ENCODE measurements at regions not wholly inside any gene's neighbourhood (a gene's known extent, or its start where the extent isn't known, plus 50 kb on each side); places are given as distances from the start of the nearest gene placed in this dataset.

DNA sequence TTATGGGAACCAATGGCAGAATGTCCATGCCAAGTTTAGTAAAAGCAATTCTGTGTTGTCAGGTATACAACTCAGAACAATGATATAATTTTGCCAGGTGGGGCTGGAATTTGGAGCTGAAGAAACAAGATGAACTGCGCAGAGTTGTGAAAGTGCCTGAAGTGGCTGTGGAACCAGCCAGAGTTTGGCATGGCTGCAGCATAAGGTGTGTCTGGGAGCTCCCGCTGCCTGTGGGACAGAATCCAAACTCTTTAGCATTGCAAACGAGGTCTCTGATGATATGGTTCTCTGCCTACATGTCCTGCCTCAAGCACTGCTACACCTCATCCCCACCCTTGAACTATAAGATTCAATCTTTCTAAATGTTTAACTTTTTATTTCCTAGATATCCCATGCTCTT is 909.7 kb downstream of the EPHA4 start:
- H3K4me1 ChIP-seq (ENCODE audit: insufficient read depth, low read length): no peaks in the 10 kb centered on the region
- ATAC-seq (no peak), DNase-seq (no peak)
- H3K9me2 ChIP-seq (replicated peaks; ENCODE audit: low read length): 0 out of 2 replicates have a peak, but pooled peaks cover 2% of the 10 kb centered on the region
- no peaks in the 10 kb centered on the region for H3F3A ChIP-seq (ENCODE audit: low read length, unreplicated experiment)
- H3K4me3 ChIP-seq (ENCODE audit: low read length): no peak overlapping the region
- ChIA-PET CTCF (no interaction called here), POLR2A (ENCODE audit: unreplicated experiment) (no interaction called here)
- TF ChIP-seq EZH2phosphoT487 (IDR thresholded peaks at IDR 0.05; ENCODE audit: borderline replicate concordance, low read length) (no peak), EZH2 (IDR thresholded peaks at IDR 0.05; ENCODE audit: low read length, unreplicated experiment) (no peak)
- TF ChIP-seq, protein P1, sequence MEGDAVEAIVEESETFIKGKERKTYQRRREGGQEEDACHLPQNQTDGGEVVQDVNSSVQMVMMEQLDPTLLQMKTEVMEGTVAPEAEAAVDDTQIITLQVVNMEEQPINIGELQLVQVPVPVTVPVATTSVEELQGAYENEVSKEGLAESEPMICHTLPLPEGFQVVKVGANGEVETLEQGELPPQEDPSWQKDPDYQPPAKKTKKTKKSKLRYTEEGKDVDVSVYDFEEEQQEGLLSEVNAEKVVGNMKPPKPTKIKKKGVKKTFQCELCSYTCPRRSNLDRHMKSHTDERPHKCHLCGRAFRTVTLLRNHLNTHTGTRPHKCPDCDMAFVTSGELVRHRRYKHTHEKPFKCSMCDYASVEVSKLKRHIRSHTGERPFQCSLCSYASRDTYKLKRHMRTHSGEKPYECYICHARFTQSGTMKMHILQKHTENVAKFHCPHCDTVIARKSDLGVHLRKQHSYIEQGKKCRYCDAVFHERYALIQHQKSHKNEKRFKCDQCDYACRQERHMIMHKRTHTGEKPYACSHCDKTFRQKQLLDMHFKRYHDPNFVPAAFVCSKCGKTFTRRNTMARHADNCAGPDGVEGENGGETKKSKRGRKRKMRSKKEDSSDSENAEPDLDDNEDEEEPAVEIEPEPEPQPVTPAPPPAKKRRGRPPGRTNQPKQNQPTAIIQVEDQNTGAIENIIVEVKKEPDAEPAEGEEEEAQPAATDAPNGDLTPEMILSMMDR (conservative IDR thresholded peaks at IDR 0.05; ENCODE audit: low read depth, low read length): no peak
- H3K9ac ChIP-seq (ENCODE audit: low read length): no peak overlapping the region
- BruUV-seq (replicated peaks): no TSS peak
- no peaks in the 10 kb centered on the region for H3K27me3 ChIP-seq (ENCODE audit: low read length)
- no peaks in the 10 kb centered on the region for H3K79me2 ChIP-seq (ENCODE audit: low read length)
- H3K36me3 ChIP-seq (ENCODE audit: low read depth, low read length): no peaks in the 10 kb centered on the region
- H3K4me2 ChIP-seq (ENCODE audit: low read length): no peak overlapping the region
- H3K27ac ChIP-seq (ENCODE audit: low read length): no peak overlapping the region
- H2AFZ ChIP-seq (ENCODE audit: low read length): no peak overlapping the region
- intact Hi-C loops (cut with micrococcal nuclease): no loop called here
- H3K9me3 ChIP-seq (ENCODE audit: low read length): no peaks in the 10 kb centered on the region
- H4K20me1 ChIP-seq (ENCODE audit: low read length): no peaks in the 10 kb centered on the region

DNA sequence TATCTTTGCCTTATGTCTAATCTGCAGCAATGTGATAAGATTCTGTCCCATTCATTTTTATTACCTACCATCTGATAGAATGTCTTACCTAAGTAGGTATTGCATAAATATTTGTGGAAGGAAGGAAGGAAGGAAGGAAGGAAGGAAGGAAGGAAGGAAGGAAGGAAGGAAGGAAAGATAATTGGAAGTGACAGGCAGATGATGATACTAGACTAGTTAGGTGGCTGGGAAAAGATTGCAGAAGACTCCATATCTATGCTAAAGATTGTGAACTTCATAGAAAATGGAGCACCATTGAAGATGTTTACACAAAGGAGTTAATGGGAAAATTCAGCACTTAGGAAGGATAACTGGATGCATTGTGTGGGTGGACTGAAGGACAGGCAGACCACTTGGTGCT is 909.0 kb downstream of the EPHA4 start:
- Histone ChIP-seq H3K79me2 (ENCODE audit: low read length) (no peaks in the 10 kb centered on the region), H4K20me1 (ENCODE audit: low read length) (no peaks in the 10 kb centered on the region), H3K27me3 (ENCODE audit: low read length) (no peaks in the 10 kb centered on the region), H2AFZ (ENCODE audit: low read length) (no peak overlapping the region), H3K9me3 (ENCODE audit: low read length) (no peaks in the 10 kb centered on the region), H3F3A (ENCODE audit: low read length, unreplicated experiment) (no peaks in the 10 kb centered on the region), H3K9me2 (replicated peaks; ENCODE audit: low read length) (0 out of 2 replicates have a peak, but pooled peaks cover 2% of the 10 kb centered on the region), H3K4me1 (ENCODE audit: insufficient read depth, low read length) (no peaks in the 10 kb centered on the region), H3K27ac (ENCODE audit: low read length) (no peak overlapping the region), H3K9ac (ENCODE audit: low read length) (no peak overlapping the region), H3K4me2 (ENCODE audit: low read length) (no peak overlapping the region), H3K4me3 (ENCODE audit: low read length) (no peak overlapping the region), H3K36me3 (ENCODE audit: low read depth, low read length) (no peaks in the 10 kb centered on the region)
- TF ChIP-seq EZH2phosphoT487 (IDR thresholded peaks at IDR 0.05; ENCODE audit: borderline replicate concordance, low read length) (no peak), EZH2 (IDR thresholded peaks at IDR 0.05; ENCODE audit: low read length, unreplicated experiment) (no peak)
- TF ChIP-seq, protein P1 (conservative IDR thresholded peaks at IDR 0.05; ENCODE audit: low read depth, low read length): no peak
- no peak for DNase-seq
- intact Hi-C loops (cut with micrococcal nuclease): no loop called here
- POLR2A ChIA-PET (ENCODE audit: unreplicated experiment): no interaction called here
- no peak for ATAC-seq
- CTCF ChIA-PET: no interaction called here
- BruUV-seq (replicated peaks): no TSS peak

DNA sequence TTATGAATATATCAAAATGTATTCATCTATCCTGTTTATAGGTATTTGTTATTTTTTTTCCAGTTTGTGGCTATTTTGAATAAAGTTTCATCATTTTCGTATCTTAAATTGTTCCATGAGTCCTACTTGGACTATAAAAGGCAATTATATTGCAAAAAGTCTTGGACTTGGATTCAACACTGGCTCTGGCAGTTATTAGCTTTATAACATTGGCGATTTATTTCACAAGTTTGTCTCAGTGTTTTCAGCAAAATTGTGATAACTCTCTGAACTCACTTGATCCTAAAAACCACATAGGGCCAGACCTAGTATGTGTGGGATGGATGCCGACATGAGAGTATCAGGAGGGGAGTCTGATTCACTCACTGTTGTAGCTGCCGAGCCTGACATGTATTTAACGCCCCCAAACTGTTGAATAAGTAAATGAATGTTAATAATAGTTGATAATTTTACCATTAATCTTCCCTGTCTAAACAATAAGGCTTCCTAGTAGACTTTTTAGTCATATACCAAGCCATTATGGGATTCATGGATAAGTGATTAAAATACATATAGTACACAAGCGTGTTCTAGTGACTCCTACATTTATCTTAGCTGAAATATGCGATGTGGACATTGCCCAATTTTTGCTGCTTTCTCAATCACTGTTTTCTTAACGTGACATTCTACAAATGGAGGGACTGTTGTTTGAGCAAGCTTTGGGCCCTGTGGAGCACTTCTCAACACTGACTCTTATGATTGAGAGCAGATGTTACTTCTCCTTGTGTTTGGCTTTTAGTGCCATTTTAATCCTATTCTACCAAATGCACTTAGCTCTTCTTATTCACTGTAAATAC is 907.6 kb downstream of the EPHA4 start:
- Histone ChIP-seq H3K4me2 (ENCODE audit: low read length) (no peak overlapping the region), H3K4me3 (ENCODE audit: low read length) (no peak overlapping the region), H4K20me1 (ENCODE audit: low read length) (no peaks in the 10 kb centered on the region), H3K79me2 (ENCODE audit: low read length) (no peaks in the 10 kb centered on the region), H3K27ac (ENCODE audit: low read length) (no peak overlapping the region), H3K9me3 (ENCODE audit: low read length) (no peaks in the 10 kb centered on the region), H3K27me3 (ENCODE audit: low read length) (no peaks in the 10 kb centered on the region), H3K36me3 (ENCODE audit: low read depth, low read length) (no peaks in the 10 kb centered on the region), H3K9ac (ENCODE audit: low read length) (no peak overlapping the region), H2AFZ (ENCODE audit: low read length) (no peak overlapping the region), H3F3A (ENCODE audit: low read length, unreplicated experiment) (no peaks in the 10 kb centered on the region), H3K9me2 (replicated peaks; ENCODE audit: low read length) (0 out of 2 replicates have a peak, but pooled peaks cover under 1% of the 10 kb centered on the region), H3K4me1 (ENCODE audit: insufficient read depth, low read length) (no peaks in the 10 kb centered on the region)
- no TSS peak for BruUV-seq (replicated peaks)
- DNase-seq: no peak
- TF ChIP-seq, protein P1 (conservative IDR thresholded peaks at IDR 0.05; ENCODE audit: low read depth, low read length): no peak
- TF ChIP-seq EZH2 (IDR thresholded peaks at IDR 0.05; ENCODE audit: low read length, unreplicated experiment) (no peak), EZH2phosphoT487 (IDR thresholded peaks at IDR 0.05; ENCODE audit: borderline replicate concordance, low read length) (no peak)
- intact Hi-C loops (cut with micrococcal nuclease): no loop called here
- POLR2A ChIA-PET (ENCODE audit: unreplicated experiment): no interaction called here
- CTCF ChIA-PET: no interaction called here
- ATAC-seq: no peak
